HG03025 (cell line): ENCODE measurements at regions not wholly inside any gene's neighbourhood (a gene's known extent, or its start where the extent isn't known, plus 50 kb on each side); places are given as distances from the start of the nearest gene placed in this dataset.
"Not testable (repeated sequence)": the region's sequence is repeated elsewhere in the genome, so short reads cannot be mapped to it uniquely, and the experiment has no call there.

ENCODE experiments used
- ATAC-seq: cut with Tn5 transposase; IDR thresholded peaks from one replicate; pipeline ENCODE4 v1.9.1; 2021; ENCODE audit warnings: mild to moderate bottlenecking, moderate library complexity; ENCODE audit not compliant: unreplicated experiment, low FRiP score

- no peak for ATAC-seq
These were observed 371.8 kb upstream of the NOCT start for GRCh38 chr4:138643827-138644226.

DNA sequence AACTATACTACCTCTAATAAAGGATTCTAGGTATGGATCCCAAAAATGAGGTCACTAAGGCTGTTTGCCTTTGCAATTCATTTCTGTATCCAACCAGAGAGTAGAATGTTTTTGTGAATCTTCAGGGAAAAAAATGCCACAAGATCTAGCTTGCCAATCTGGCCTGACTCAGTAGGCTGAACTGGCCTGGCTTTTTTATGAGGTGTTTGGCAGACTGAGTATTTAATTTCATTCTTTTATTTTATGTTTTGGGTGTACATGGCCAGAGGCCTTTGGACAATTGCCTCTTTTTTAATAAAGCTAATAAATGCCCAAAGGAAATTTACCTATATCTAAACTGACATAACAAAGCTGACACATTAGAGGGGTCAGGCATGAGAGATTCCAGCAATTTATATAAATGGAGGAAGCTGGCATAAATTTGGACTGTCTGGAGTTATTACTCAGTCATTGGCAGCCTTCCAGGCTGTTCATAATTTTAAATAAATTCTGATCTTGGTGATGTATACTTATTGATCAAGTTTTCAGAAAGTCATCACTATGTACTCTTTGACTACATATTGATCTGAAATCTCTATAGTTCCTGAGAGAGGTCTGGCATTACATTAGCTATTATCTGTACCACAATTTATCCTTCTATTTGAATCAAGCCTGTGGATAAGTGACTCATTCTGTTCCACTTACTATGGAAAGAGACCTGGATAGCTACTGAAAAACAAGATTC lies 376.4 kb upstream of the NOCT start:
- no peak for ATAC-seq

- ATAC-seq = no peak
These were observed 378.8 kb upstream of the NOCT start for GRCh38 chr4:138636781-138637180.

DNA sequence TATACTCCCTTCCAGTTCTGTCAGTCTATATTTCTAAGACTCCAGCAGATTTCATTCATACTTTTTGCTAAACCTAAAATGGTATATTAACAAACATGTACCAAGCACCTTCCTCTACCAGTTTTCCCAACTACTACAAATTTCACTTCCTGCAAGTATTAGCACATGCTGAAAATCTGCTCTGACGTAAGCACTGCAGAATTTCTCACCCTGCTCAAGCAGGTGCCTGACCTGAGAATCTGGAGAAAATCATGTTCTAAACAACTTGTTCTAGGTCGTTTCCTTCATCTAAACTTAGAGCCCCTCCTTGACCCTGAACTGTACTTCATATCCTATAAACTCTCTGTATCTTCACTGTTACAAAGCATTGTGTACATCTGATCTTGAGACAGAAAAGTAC lies 380.7 kb upstream of the NOCT start:
- ATAC-seq = no peak

DNA sequence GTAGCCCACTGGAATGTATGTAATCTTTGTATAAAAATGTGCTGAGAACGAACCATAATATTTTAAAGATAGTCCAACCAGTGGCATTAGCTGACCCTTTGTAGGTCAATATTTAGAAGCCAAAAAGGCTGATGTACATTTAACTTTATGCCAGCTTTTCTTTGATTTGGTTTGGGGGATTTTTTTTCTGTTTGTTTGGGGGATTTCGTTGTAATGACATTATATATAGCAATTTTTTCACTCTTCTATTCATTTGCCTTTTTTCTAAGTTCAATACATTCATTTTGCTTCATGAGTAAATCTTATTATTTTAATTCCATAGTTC lies 382.0 kb upstream of the NOCT start:
- ATAC-seq = no peak

DNA sequence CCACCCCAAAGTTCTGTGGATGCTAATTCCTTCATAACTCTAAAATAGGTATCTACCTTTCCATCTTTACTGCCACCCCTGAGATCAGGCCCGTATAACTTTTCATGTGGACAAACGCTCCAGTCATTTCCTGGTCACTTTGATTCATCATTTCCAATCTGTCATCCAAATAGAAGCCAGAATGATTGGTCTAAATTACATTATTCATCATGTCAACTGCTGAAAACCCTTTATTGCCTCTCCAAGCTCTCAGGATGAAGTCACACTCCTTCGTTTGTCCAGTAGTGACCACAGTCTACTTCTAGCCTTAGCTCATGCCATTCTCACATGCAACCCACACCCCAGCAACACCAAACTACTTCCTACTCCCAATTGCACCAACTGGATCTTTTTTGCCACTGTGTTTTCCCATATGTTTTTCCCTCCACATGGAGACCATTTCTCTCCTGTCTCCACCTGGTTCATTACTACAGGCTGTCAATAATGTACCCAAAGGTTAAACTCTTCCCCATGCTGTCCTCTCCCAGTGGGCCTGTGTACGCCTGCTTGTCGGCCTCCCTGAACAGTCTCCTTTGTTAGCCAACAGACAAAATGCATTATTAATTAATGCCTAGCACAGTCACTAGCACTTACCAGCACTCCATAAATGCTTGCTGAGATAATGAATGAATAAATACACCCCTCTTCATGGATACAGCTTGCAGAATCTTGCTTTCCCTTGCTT lies 382.6 kb upstream of the NOCT start:
- ATAC-seq = no peak

GRCh38 chr4:138630666-138631065 lies 384.9 kb upstream of the NOCT start:
- ATAC-seq = no peak

DNA sequence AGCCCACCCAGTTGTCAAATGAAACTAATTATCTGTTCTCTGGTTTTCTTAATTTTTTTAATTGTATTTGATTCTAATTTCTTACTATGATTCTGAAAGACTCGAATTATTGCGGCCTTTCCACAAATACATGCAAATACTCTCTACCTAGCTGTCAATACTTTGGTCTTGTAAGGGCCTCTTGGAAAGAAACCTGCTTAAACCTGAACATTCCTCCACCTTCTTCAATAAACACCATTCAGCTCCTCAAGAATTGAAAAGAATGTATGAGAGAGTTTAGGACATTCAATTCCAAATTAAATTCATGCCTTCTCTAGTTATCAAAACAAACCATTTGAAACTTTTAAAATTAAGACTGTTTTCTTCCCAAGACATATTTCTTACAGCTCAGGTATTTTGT lies 385.9 kb upstream of the NOCT start:
- ATAC-seq = no peak

GRCh38 chr4:138627096-138627495 lies 384.9 kb upstream of the SLC7A11 start:
- no peak for ATAC-seq

DNA sequence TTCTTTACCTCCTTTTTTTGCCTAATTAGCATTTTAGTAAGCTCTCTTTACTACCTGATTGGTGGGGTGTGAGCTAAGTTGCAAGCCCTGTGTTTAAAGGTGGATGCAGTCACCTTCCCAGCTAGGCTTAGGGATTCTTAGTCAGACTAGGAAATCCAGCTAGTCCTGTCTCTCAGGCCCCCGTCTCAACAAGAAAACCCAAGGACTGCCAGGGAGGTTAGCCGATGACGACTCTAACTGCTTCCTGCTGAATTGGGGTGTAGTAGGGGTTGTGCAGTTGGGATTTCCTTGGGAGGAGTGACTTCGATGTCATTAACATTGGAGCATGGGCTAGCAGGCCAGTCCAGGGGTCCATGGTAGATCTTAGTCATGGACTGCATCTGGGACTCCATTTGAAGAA lies 380.2 kb upstream of the SLC7A11 start:
- not testable (repeated sequence) for ATAC-seq

DNA sequence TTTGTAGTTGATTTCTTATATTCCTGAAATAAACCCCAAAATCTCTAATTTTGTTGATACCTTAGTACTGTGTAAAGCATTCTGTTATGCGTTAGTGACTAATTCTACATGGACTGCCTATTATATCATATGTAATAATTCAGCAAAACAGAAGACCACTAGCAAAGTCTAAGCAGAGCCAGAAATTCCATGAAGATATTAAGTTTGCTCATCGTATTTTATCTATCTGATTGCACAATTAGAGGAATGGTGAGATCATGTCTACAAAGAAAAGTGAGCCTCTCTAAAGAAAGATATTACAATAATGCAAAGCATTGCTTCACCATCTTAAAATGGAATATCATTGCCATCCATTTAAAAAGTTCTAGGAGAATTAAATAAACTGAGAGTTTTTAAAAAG lies 374.6 kb upstream of the SLC7A11 start:
- no peak for ATAC-seq

DNA sequence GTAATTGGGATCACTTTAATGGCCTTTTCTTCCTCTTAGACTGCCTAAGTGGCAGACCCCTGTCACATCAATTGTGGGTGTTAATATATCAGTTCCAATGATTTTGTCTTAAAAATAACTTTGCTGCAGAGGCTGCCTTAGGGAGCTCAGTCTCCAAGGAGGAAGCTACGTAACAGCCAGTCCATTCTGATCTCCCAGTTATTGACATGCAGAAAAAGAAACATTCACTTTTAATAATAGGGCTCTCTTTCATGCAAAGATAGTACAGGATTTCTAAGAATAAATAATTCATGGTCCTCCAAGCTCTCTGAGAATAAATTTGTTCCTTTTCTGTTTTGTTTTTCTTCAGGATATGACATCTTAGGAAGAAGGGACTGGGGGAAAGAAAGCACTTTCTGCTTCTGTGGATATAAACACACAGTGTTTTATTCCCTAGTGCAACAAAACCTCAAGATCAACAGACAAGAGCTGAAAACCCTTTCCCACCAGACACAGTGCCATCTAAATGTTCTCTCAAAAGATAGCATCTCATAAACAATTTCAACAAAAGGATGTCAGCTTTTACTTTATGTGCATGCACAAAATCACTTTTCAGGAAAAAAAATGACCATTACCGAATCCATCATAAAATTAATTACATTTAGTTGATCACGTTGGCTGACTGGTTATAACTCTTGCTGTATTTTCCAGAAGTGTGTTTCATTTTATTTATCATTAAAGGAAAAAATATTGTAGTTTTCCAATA lies 372.4 kb upstream of the SLC7A11 start:
- no peak for ATAC-seq

GRCh38 chr4:138612428-138612827 lies 370.3 kb upstream of the SLC7A11 start:
- no peak for ATAC-seq

DNA sequence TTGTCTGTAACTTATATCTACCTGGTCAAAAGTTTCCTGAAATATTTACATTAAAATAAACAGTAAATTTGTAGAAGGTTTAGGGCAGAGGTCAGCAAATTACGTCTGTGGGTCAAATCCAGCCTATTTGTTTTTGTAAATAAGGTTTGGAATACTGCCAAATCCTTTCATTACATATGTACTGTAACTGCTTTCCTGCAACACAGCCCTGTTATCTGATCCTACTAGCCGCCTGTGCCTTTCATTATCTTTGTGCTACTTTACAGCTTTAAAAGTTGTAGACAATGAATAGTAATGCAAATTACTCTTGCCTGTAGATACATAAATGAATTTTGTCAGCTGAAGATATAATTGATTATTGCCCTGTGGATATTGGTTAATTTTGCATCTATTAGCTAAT lies 369.6 kb upstream of the SLC7A11 start:
- no peak for ATAC-seq

DNA sequence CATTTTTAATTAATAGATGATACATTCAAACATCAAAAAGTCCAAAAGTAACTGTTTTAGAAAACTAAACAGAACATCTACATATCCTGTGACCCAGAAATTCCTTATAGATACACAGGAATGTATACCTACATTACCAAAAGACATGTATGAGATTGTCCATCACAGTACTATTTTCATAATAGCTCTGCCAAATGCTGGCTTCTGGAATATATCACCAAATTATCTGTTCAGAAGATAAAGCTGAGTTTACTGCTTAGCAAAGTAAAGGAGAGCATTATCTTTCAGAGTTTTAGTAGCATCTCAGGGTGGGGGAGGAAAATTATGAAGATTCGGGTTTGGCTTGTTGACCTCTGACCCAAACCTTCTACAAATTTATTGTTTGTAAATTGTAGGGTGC lies 368.9 kb upstream of the SLC7A11 start:
- no peak for ATAC-seq

DNA sequence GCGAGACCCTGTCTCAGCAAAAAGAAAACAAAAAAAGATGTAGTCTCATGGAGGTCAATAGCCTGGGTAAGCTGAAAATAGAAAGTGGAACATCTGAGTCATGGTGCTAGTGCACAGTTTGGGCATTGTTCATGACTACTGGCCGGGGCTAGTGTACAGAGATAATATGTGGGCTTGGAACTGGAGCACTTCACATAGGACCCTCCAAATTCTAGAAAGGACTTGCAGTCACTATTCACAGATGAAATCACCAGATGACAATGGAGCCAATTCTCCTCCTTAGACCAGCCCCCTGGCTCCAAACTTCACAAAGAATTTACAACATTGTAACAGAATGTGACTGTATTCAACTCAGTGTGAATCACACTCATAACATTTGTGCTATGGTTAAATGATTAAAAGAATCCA lies 367.8 kb upstream of the SLC7A11 start:
- ATAC-seq = no peak

DNA sequence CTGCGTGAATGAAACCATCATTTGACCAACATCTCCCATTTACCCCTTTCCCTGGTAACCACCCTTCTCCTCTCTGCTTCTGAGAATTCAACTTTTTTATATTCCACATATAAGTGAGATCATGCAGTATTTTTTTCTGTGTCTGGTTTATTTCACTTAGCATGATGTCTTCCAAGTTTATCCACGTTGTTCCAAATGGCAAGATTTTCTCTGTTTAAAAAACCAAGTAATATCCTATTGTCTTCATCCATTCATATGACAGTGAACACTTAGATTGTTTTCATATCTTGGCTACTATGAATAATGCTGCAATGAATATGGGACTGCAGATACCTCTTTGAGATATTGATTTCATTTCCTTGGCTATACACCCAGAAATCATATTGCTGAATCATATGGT lies 362.4 kb upstream of the SLC7A11 start:
- ATAC-seq = no peak

DNA sequence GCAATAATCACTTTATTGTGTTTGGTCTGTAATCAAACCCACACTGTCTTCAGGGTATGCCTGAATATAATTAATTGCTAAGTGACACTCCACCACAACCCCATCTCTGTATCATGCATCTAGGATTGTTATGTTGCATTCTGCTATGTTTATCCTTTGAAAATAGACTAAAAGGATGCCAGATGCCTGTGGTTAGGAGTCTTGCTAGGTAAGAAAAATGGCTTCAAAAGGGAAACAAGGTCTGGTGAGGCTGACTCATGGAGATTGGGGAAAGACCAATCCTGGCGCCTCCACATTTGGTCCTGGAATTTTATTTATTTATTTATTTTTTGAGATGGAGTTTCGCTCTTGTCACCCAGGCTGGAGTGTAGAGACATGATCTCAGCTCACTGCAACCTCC lies 360.5 kb upstream of the SLC7A11 start:
- ATAC-seq = no peak

DNA sequence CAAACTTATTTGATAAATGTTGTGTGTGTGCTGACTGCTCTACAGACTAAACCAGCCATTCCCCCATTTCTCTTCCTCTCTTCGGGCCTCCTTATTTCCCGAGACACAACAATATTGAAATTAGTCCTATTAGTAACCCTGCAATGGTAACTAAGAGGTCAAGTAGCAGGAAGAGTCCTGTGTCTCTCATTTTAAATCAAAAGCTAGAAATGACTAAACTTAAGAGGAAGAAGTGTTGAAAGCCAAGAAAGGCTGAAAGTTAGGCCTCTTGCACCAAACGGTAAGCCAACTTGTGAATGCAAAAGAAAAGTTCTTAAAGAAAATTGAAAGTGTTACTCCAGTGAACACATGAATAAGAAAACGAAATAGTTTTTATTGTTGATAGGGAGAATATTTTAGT lies 357.8 kb upstream of the SLC7A11 start:
- no peak for ATAC-seq

- ATAC-seq = no peak
These were observed 356.1 kb upstream of the SLC7A11 start for GRCh38 chr4:138598226-138598625.

GRCh38 chr4:138596896-138597295 lies 354.7 kb upstream of the SLC7A11 start:
- ATAC-seq = no peak
